Stimulated activated CD8-positive, alpha-beta memory T cell treated with anti-CD3 and anti-CD28 coated beads, Interleukin-7, amount 100 ng/mL, for 48 hours (primary cell): ENCODE measurements at regions not wholly inside any gene's neighbourhood (a gene's known extent, or its start where the extent isn't known, plus 50 kb on each side); places are given as distances from the start of the nearest gene placed in this dataset.

Source experiments
- DNase-seq, 2 donors: peaks; one replicate each; pipeline ENCODE4 v3.0.0-alpha.2; 2020; ENCODE audit warnings: low read depth in 1 of 2; ENCODE audit errors: extremely low read depth in 1 of 2

GRCh38 chr22:26992556-26992955 lies 335.2 kb downstream of the MIAT start:
- DNase-seq: no peak

- DNase-seq: no peak
Observed at GRCh38 chr22:26993886-26994285, 336.5 kb downstream of the MIAT start.

- no peak for DNase-seq
Observed at GRCh38 chr22:26994801-26995200, 337.4 kb downstream of the MIAT start.

- DNase-seq: no peak
Observed at GRCh38 chr22:26995235-26995634, 337.8 kb downstream of the MIAT start.

GRCh38 chr22:26996154-26996553 lies 338.8 kb downstream of the MIAT start:
- DNase-seq: no peak

- no peak for DNase-seq
Observed at GRCh38 chr22:26998129-26998528, 340.7 kb downstream of the MIAT start.

GRCh38 chr22:26998716-26999115 lies 341.3 kb downstream of the MIAT start:
- DNase-seq: no peak

GRCh38 chr22:27003297-27003696 lies 345.9 kb downstream of the MIAT start:
- no peak for DNase-seq

- no peak for DNase-seq
Observed at GRCh38 chr22:27004434-27004833, 347.0 kb downstream of the MIAT start.

GRCh38 chr22:27008454-27008853 lies 351.1 kb downstream of the MIAT start:
- no peak for DNase-seq

GRCh38 chr22:27011133-27011532 lies 353.7 kb downstream of the MIAT start:
- no peak for DNase-seq

- DNase-seq: no peak
Observed at GRCh38 chr22:27011717-27012116, 354.3 kb downstream of the MIAT start.

GRCh38 chr22:27019827-27020226 lies 362.4 kb downstream of the MIAT start:
- DNase-seq: no peak

GRCh38 chr22:27022274-27022895 lies 365.0 kb downstream of the MIAT start:
- no peak for DNase-seq

GRCh38 chr22:27022896-27023361 lies 365.5 kb downstream of the MIAT start:
- DNase-seq: no peak

- no peak for DNase-seq
Observed at GRCh38 chr22:27023591-27023990, 366.2 kb downstream of the MIAT start.

- no peak for DNase-seq
Observed at GRCh38 chr22:27024982-27025381, 367.6 kb downstream of the MIAT start.

- DNase-seq: no peak
Observed at GRCh38 chr22:27028093-27028492, 370.7 kb downstream of the MIAT start.

GRCh38 chr22:27029584-27030130 lies 372.3 kb downstream of the MIAT start:
- DNase-seq: no peak

GRCh38 chr22:27032091-27032761 lies 374.8 kb downstream of the MIAT start:
- DNase-seq: no peak

GRCh38 chr22:27041745-27042310 lies 384.4 kb downstream of the MIAT start:
- DNase-seq: no peak

GRCh38 chr22:27043262-27043661 lies 385.9 kb downstream of the MIAT start:
- DNase-seq: no peak
